ENCODE measurements at regions not wholly inside any gene's neighbourhood (a gene's known extent, or its start where the extent isn't known, plus 50 kb on each side); places are given as distances from the start of the nearest gene placed in this dataset.
"Not testable (repeated sequence)": the region's sequence is repeated elsewhere in the genome, so short reads cannot be mapped to it uniquely, and the experiment has no call there.

GRCh38 chrX:5305452-5305851, 923.2 kb downstream of the NLGN4X start:
- no peak for DNase-seq (ENCODE audit: low read depth)

GRCh38 chrX:5295004-5295403, 933.7 kb downstream of the NLGN4X start:
- no peak for DNase-seq (ENCODE audit: low read depth)

DNA sequence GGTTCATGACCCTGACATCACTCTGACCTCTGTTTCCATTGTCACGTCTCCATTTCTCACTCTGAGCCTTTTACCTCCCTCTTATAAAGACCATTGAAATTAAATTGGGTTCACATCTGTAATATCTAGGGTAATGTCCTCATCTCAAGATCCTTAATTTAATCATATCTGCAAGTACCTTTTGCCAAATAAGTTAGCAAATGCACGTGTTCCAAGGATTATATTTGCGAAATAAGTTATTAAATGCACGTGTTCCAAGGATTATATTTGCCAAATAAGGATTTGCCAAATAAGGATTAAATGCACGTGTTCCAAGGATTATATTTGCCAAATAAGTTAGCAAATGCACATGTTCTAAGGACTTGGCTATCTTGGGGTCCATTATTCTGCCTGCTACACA, 938.0 kb downstream of the NLGN4X start:
- DNase-seq (ENCODE audit: low read depth) = no peak

GRCh38 chrX:5289949-5290348, 938.7 kb downstream of the NLGN4X start:
- DNase-seq (ENCODE audit: low read depth) = not testable (repeated sequence)

DNA sequence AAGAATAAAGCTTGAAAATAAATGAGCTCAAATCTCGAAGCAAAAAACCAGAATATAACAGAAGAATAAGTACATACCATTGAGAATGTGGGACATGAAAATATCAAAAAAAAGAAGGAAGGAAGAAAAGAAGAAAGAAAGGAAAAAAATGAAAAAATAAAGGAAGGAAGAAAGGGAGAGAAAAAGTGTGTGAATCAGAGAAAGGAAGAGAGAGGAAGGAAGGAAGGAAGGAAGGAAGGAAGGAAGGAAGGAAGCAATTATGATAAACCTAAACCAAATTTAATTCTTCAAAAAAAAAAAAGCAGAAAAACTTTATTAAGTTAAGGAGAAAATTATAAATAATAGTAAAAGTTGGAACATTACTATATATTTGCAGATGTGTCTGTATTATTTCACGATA, 949.8 kb downstream of the NLGN4X start:
- DNase-seq (ENCODE audit: low read depth) = no peak

DNA sequence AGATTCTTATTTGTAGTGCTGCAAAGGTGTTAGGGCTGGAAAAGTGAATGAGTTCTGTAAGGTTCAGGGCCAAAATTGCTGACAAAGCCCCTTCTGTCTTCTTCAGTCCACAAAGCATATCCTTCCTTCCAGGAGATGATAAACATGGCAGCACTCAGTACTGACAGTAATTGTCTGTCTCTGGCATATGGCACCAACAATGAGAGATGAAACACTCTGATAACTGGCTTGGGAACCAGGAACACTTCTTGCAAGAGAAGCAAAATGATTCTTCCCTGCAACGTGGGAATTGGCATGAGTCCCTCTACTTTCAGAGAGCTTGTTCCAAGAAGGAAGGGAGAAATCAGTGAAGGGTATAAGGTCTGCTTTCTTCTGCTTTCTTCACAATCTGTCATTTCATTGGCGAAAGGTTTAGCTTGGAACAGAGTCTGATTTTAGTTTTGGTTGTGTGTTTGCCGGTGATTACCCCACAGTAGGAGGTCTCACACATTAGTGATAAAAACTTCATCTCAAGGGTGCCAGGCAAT, 963.3 kb downstream of the NLGN4X start:
- no peak for DNase-seq (ENCODE audit: low read depth)

- DNase-seq (ENCODE audit: low read depth) = no peak
Measured at GRCh38 chrX:5250106-5250505, 978.6 kb downstream of the NLGN4X start.

- DNase-seq (ENCODE audit: low read depth) = no peak
Measured at GRCh38 chrX:5242091-5242790, 986.4 kb downstream of the NLGN4X start.

GRCh38 chrX:5236749-5237148, 991.9 kb downstream of the NLGN4X start:
- no peak for DNase-seq (ENCODE audit: low read depth)

- DNase-seq (ENCODE audit: low read depth) = no peak
Measured at GRCh38 chrX:5236096-5236495, 992.6 kb downstream of the NLGN4X start.

DNA sequence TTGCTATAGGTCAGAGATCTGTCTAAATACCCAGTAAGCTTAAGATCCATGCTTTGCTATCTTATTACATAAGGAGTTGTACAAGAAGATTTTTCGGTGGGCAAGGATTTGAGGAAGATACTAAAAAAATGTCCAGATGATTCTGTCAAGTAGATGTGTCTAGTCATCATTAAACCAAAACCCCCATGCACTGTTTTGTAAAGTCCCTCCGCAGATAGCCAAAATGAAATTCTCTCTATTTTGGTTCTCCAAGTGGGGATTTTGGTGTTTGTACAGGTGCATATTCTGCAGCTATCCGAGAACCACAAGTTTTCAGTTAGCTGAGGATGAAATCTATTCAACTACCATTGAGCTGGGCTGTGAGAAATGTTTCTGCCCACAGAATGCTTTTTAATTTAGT, 994.8 kb downstream of the NLGN4X start:
- DNase-seq (ENCODE audit: low read depth) = no peak

- no peak for DNase-seq (ENCODE audit: low read depth)
Measured at GRCh38 chrX:5220421-5220820, 1008.2 kb downstream of the NLGN4X start.

GRCh38 chrX:5194806-5195205, 1033.9 kb downstream of the NLGN4X start:
- no peak for DNase-seq (ENCODE audit: low read depth)

GRCh38 chrX:5180135-5180741, 1048.4 kb downstream of the NLGN4X start:
- DNase-seq (ENCODE audit: low read depth) = no peak

DNA sequence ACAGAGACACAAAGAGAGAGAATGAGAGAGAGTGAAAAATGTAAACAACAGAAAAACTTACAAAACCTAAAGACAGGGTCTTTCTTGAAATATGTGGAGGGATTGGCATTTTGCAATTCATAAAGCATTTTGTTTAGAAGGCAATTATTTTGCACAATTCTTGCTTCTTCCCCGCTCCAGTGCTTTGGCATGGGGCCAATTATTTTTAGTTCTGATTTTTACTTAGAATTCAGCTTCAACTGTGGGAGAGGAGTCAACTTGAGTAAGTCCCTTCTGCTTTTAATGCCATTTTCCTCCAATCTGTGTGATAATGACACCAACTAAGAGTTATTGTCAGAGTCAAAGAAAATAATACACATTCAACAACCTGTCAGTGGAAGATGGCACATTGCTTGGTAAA, 1051.9 kb downstream of the NLGN4X start:
- DNase-seq (ENCODE audit: low read depth) = no peak

DNA sequence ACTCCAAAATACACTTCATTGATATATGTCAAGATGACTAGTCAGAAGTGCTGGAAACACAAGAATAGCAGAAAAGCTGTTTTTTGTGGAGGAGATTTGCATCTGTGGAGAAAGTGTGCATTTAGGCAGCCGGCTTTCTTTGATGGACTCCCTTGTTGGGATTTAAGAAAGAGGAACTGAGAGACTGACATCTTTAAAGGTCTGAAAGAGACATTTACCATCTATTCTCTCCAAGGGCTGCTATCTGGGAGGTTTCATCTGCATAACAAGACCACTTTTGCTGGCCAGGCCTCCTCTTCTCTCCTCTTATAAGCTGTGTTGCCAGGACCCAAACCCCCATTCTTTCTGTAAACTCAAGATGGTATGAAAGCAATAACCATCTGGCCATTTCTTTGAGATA, 1065.0 kb downstream of the NLGN4X start:
- DNase-seq (ENCODE audit: low read depth) = no peak

DNA sequence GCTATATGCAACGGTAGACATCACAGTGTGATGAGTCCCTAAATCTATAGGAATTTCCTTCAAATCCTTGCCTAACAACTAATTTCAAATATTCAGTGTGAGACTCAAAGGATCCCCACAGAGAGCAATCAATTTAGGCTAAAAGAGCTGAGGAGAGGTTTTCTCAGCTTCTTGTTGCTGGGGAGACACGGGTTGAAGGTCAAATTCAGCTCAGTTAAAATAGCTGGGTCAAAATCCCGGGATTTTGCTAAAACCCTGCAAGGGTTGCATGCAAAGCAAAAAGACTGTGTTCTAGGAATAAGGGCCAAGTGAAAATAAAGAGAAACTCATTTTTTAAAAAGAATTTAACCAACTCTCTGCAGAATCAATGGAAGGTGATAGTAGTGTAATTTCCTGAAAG, 1073.4 kb downstream of the NLGN4X start:
- no peak for DNase-seq (ENCODE audit: low read depth)

- DNase-seq (ENCODE audit: low read depth) = no peak
Measured at GRCh38 chrX:5145957-5146356, 1082.7 kb downstream of the NLGN4X start.

- no peak for DNase-seq (ENCODE audit: low read depth)
Measured at GRCh38 chrX:5142644-5143043, 1086.0 kb downstream of the NLGN4X start.

- DNase-seq (ENCODE audit: low read depth) = no peak
Measured at GRCh38 chrX:5122181-5122678, 1106.4 kb downstream of the NLGN4X start.

DNA sequence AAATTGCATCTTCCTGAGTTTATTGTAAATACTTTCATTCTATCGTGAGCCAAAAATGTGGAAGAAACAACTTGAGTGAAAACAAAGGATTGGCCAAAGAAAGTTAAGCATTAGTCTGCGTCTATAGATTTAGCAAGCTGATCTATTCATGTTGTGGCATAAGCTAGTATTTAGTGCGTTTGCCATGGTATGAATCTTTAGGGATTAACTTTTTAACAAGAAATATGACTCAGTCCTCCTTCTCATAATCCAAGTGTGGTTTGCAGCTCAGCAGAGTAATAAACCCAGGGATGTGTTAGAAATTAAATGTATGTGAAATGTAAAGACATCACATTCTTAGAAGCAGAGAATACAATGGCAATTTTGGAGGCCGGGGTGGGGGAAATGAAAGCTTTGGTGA, 1110.9 kb downstream of the NLGN4X start:
- DNase-seq (ENCODE audit: low read depth) = no peak

DNA sequence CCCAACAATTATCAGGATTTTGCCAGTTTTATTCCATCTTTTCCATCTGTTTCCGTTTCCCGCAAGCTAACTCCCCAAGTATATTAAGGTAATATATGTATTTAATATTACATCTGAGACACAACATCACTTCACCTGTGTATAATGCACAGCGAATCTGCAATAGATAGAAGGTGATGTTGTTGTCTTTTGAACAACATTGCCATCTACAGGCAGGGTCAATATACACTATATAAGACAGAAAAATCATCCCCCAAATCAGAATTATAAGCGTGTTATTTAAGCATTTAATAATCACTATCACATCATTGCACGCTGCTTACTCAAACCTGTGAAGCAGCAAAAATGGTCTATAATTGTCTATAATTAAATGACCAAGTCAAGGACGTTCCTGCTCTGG, 1115.5 kb downstream of the NLGN4X start:
- DNase-seq (ENCODE audit: low read depth) = peak; percentile 6

- no peak for DNase-seq (ENCODE audit: low read depth)
Measured at GRCh38 chrX:5100004-5100403, 1128.7 kb downstream of the NLGN4X start.
